Skin of body (tissue), 1 donor: ENCODE measurements at regions not wholly inside any gene's neighbourhood (a gene's known extent, or its start where the extent isn't known, plus 50 kb on each side); places are given as distances from the start of the nearest gene placed in this dataset.
"Not testable (repeated sequence)": the region's sequence is repeated elsewhere in the genome, so short reads cannot be mapped to it uniquely, and the experiment has no call there.

ENCODE experiments used
- DNase-seq: peaks from one replicate; lab custom pipeline; 2025; lab: John Stamatoyannopoulos, UW

- no peak for DNase-seq
Observed at GRCh38 chr13:111616203-111616602, 295.8 kb downstream of the TEX29 start.

DNA sequence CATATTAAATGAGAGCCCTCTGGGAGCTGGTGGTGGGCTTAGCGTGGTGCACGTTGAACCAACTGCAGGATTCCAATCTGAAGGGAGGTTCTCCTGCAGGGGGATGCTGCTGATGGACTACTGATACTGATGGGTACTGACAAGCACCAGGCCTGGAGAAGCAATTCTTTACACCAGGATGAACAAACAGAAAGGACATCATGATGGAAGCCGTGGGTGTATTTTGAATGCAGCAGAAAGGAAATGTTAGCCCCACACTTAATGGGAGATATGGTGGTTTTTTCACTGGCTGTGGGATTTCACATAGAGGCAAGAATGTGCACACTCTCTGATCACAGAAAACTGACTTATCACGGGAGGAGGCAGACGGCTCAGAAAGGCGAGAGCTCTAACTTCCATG is 299.7 kb downstream of the TEX29 start:
- DNase-seq = no peak

GRCh38 chr13:111620586-111620985 is 300.1 kb downstream of the TEX29 start:
- DNase-seq = no peak

DNA sequence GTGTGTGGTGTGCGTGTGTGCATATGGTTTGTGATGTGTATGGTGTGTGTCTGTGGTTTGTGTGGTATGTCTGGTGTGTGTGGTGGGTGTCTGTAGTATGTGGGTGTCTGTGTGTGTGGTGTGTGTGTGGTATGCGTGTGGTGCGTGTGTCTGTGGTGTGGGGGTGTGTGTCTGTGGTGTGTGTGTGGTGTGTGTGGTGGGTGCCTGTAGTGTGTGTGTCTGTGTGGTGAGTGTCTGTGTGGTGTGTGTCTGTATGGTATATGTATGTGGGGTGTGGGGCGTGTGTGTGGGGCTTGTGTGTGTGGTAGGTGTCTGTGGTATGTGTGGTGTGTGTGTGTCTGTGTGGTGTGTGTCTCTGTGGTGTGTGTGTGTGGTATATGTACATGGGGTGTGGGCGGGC is 300.7 kb downstream of the TEX29 start:
- DNase-seq = no peak

DNA sequence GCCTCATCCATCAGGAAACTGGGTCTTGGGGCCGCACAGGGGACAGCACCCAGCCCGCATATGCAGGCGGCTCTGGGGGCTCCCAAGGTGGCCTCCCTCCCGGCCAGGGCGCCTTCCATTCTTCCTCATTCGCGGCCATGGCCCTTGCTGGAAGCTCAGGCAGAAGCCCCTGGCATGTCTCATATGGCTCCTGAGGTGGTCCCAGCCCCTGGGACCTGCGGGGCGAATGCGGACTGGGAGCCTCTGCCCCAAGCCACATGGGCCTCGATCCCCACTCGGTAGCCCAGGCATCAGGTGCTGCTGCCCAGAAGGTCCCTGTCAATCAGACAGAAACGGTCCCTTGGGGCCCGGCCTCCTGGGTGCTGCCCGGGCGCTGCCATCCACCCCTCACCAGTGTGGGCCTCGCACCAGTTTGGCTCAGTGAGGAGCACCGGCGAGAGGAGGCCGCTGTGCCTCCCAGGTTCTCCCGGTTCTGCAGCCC is 301.6 kb downstream of the TEX29 start:
- no peak for DNase-seq

DNA sequence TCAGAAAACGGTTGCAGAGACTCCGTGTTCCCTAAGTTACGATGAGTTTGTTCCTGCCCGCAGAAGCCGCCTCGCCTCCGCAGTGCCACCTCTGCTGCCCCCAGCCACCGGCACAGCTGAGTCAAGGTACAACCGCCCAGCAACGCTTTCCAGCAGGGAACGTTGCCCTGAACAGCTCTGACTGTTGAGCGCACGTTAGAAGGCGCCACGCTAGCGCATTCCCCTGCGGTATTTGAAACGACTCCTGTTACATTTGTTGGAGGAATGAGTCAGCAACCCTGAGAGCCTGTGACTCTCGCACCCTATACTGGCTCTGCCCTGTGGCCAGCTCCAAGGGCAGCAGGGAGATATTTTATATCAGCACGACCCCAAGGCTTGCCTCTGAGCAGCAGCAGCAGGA is 302.8 kb downstream of the TEX29 start:
- no peak for DNase-seq

GRCh38 chr13:111623743-111624505 is 303.5 kb downstream of the TEX29 start:
- DNase-seq = no peak

GRCh38 chr13:111625526-111626315 is 305.3 kb downstream of the TEX29 start:
- no peak for DNase-seq

DNA sequence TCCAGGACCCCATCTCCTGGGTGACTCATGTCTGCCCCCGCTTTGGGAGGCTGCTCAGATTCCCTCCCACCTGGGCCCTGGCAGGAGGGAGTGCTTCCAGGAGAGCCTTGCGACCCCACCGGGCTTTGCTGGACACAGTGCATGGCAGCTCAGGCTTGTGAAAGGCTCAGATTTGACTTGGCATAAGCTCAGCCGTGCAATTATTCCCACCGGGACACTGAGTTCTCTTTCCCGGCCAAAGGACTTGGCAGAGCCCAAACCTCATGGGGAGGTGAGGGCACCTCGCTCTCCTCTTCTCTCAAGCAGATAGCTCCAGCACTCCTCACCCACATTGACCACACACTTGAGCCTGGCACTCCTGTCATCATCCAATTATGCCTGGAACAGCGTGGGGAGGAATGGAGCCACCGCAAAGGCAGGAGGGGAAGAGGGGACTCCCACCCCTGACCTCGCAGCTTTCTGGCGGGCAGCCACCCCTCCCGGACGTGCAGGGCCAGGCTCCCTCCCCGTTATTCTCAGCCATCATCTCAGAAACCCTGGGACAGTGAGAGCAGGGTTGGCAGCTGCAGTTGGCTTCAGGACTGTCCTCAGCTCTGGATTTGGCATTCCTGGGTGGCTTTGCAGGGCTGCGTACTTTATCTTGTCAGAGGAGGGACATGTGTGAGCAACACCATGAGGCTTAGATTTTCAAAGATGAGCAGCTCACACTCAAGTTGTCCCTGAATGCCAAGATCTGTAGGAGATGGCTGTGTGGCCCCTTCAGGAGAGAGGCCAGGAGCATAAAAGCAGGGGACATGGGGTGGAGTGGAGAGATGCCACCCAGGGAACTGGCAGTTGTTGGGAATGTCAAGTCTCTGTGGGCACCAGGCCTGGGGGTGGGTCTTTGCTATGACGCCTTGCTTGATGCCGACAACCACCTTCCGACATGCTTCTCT is 306.2 kb downstream of the TEX29 start:
- DNase-seq = no peak

DNA sequence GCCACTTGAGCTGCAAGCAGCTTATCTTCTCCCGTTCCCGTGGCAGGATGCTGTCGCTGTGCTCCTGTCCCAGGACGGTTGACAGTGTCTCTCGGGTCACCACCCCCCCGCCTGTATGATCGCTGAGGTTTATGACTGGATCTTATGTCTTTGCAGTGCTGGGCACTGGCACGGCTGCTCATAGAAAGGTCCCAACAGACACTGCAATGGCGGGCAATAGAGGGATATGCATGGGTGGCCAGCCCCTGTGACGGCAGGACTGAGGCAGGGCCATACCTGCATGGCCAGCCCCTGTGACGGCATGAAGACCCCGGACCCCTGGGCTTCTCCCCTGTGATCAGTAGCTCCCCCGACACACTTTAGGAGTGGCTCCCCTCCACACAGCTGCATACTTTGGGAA is 307.2 kb downstream of the TEX29 start:
- no peak for DNase-seq

- DNase-seq = no peak
Observed at GRCh38 chr13:111629016-111629415, 308.6 kb downstream of the TEX29 start.

DNA sequence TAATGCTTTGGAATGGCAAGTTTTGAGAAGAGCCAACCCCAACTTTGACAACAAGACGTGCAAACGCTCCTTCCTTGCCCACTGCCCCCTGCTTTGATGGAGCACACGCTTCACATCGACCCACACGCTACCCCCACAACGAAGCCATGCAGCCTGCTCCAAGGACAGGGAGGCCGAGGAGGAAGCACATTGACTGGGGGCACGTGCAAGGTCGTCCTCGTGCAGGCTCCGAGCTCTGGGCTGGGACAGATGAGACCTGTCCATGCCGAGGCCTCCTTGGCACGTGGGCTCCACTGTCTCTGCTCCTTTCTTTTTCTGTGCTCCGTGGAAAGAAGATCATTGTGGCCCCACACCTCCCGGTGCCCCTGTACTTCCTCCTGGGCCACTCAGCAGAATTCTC is 309.0 kb downstream of the TEX29 start:
- DNase-seq = no peak

GRCh38 chr13:111629926-111630325 is 309.5 kb downstream of the TEX29 start:
- DNase-seq = no peak

DNA sequence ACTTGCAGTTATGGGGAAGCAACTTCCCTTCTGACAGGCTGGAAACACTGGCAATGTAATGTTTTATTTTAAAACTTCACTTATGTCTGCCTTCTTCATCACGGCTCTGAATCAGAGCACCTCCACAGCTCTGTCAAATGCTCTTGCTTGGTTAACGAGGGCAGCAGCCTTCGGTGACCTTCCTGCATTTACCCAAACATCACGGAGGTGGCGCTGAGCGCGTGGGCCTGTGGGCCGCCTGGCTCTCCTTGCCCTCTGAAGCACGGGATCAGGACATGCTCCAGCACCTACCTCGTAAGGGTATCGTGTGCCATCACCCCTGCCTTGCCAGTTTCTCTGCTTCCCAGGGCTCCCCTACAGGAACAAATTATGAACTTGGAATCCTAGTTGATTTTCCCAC is 310.0 kb downstream of the TEX29 start:
- DNase-seq = no peak

DNA sequence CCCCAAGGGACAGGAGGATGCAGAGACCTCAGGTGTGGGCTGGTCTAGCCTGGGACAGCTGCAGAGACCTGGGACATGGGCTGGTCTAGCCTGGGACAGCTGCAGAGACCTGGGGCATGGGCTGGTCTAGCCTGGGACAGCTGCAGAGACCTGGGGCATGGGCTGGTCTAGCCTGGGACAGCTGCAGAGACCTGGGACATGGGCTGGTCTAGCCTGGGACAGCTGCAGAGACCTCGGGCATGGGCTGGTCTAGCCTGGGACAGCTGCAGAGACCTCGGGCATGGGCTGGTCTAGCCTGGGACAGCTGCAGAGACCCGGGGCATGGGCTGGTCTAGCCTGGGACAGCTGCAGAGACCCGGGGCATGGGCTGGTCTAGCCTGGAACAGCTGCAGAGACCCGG is 310.8 kb downstream of the TEX29 start:
- DNase-seq = not testable (repeated sequence)

DNA sequence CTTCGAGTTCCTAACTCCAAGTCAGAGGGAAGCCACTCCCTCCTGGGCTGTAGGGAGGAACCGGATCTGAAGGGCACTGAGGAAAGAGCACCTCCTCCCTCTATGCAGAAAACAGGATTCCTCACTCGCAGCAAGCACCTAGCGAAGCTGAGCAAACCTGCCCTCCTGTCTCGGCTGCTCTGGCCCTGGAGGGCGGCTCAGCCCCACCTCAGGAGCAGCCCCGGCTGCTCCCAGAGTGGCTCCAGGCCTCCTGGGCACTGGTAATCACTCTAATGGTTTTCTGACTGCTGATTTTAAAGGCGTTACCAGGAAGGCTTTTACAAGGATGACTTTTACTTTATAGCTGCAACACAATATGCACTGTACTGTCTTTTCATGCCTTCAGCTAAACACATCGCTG is 312.5 kb downstream of the TEX29 start:
- DNase-seq = no peak

DNA sequence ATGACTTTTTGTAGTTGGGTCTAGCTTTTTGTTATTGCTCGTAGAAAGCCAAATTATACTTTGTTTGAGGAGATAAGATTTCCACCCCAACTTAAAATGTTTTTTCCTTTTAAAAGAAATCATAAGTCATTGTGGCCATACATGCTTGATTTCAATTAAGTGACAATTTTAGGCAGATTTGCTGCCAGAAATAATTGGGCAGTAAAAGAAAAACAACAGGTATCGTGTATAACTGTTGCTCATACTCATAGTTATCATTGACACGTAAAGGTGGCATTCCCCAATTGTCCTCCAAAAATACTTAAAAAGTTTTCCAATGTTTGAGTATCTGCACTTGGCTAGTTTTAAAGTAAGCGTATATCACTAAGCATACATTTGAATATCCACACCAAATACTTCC is 313.0 kb downstream of the TEX29 start:
- DNase-seq = no peak

GRCh38 chr13:111634410-111634809 is 314.0 kb downstream of the TEX29 start:
- DNase-seq = no peak

GRCh38 chr13:111636271-111636670 is 315.8 kb downstream of the TEX29 start:
- no peak for DNase-seq

DNA sequence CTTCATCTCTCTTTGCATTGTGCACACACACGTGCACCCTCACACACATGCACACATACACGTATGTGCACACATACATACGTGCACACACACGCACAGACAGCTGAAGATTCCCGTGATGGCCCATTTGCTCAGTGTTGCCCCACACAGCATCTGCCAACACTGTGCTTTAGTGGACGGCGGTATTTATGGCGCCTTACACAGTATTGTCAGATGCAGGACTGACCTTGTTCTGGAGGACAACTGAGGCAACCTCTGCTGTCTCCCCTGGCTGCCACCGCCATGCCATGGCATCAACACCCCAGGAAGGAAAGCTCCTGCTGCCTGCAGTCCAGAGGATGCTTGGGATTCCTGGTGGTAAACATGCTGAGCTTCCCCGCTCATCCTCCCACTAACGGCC is 316.4 kb downstream of the TEX29 start:
- no peak for DNase-seq

DNA sequence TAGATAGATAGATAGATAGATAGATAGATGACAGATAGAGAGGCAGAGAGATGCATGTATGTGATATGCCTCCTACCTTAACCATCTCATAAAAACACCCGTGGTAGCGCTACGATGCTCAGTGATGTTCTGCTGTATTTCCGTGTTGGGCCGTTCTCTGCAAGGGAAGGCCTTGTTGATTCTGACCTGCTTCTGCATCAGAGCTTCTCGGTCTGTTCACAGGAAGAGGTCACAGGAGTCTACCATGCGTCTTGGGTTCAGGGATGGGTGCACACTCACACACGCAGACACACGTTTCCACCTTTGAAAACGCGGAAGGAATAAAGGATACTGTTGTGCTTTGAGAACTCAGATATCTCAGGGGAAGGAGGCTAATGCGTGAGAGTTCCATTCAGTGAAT is 316.9 kb downstream of the TEX29 start:
- no peak for DNase-seq

DNA sequence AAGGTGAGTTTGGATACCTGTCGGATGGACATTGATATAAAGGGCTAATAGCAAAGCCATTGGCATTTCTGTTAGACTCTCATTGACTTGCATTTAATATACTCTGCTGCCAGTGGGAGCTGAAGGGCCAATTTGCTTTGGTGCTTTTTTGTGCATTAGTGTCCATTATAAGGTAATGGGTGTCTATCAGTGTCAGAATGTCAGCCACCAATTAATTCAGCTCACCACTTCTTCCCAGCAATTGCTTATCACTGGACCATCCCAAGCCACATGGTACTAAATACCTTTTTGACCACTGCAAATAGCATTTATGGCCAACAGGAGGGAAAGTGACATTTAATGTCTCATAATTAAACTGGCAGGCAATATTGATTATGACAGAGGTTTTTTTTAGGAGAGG is 317.8 kb downstream of the TEX29 start:
- no peak for DNase-seq
